ENCODE measurements at regions not wholly inside any gene's neighbourhood (a gene's known extent, or its start where the extent isn't known, plus 50 kb on each side); places are given as distances from the start of the nearest gene placed in this dataset.
"Not testable (repeated sequence)": the region's sequence is repeated elsewhere in the genome, so short reads cannot be mapped to it uniquely, and the experiment has no call there.

- H3K4me3 ChIP-seq (ENCODE audit: low read length); H3K27me3 ChIP-seq (ENCODE audit: insufficient read depth, low read length); H3K9me3 ChIP-seq (ENCODE audit: low read length); H3K36me3 ChIP-seq (ENCODE audit: insufficient read depth, low read length); H2AFZ ChIP-seq (ENCODE audit: low read depth, low read length); H3K4me1 ChIP-seq (ENCODE audit: insufficient read depth, low read length): not testable (repeated sequence)
These were observed 1294.9 kb upstream of the MAP3K7 start for GRCh38 chr6:91881791-91882190.

DNA sequence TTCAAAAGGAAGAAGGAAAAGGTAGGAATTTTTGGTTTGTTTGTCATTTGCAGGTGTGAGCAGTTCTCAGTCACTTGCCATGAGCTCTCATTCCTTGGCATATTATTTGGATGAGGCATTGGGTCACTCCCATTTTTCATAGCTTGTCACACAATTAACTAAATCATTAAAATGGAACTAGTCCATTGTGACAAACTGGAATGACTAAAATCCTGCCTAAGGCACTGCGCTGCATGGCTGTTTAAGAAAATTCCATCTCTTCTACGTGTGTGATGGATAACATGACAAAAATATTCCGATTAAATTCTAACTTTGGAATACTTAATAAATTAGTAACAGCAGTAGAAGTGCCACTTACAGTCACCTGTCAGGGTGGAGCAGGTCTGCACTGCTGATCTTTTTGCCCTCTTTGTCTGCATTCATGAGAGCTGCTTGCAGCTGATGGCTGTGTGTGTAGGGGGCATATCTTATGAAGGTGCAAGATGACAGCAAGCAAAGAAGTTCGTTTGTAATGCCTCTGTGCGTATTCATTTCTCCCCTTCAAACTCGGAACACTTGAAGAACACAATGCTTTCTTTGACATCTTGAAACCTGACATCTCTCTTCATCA, 1292.6 kb upstream of the MAP3K7 start:
- H2AFZ ChIP-seq (ENCODE audit: low read depth, low read length) = no peak overlapping the region
- H3K9me3 ChIP-seq (ENCODE audit: low read length) = no peaks in the 10 kb centered on the region
- no peaks in the 10 kb centered on the region for H3K36me3 ChIP-seq (ENCODE audit: insufficient read depth, low read length)
- no peaks in the 10 kb centered on the region for H3K27me3 ChIP-seq (ENCODE audit: insufficient read depth, low read length)
- no peaks in the 10 kb centered on the region for H3K4me1 ChIP-seq (ENCODE audit: insufficient read depth, low read length)
- no peak overlapping the region for H3K4me3 ChIP-seq (ENCODE audit: low read length)

DNA sequence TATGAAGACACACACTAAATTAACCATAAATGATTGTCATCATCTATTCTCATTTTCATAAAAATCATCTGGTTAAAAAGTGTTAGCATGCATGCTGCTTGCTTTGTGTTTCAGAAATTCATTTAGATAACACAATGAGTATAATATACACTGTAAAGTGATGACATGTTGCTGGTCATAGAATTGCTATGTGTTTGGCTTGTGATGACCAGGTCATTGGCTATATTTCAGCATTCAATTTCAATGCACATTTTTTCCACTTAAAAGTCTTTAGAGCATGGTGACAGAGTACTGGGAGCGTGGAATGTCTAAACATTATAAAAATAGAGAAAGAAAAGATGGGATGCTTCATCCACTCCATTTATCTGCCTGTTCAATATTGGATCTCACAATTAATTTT, 1291.1 kb upstream of the MAP3K7 start:
- H3K36me3 ChIP-seq (ENCODE audit: insufficient read depth, low read length) = no peaks in the 10 kb centered on the region
- no peak overlapping the region for H2AFZ ChIP-seq (ENCODE audit: low read depth, low read length)
- H3K9me3 ChIP-seq (ENCODE audit: low read length) = no peaks in the 10 kb centered on the region
- H3K4me3 ChIP-seq (ENCODE audit: low read length) = no peak overlapping the region
- H3K4me1 ChIP-seq (ENCODE audit: insufficient read depth, low read length) = no peaks in the 10 kb centered on the region
- no peaks in the 10 kb centered on the region for H3K27me3 ChIP-seq (ENCODE audit: insufficient read depth, low read length)

DNA sequence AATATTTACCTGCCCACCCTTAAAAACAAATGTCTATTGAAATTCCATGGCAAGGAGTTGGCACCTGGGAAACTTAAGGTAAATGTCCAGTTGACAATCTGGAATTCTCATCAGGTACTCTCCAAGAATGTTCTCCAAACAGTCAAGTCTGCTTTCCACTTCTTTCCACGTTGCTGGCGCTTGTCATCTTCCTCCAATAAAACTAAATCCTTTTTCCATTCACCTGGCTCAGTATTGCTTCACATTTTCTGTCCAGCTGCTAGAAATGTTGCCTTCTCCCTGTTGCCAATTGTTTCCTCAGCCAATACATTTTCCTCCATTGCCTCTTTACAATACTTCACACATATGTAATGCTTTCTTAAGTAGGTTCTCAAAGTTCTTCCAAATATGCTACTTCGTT, 1288.1 kb upstream of the MAP3K7 start:
- H3K36me3 ChIP-seq (ENCODE audit: insufficient read depth, low read length) = no peaks in the 10 kb centered on the region
- no peaks in the 10 kb centered on the region for H3K27me3 ChIP-seq (ENCODE audit: insufficient read depth, low read length)
- no peaks in the 10 kb centered on the region for H3K4me1 ChIP-seq (ENCODE audit: insufficient read depth, low read length)
- no peaks in the 10 kb centered on the region for H3K9me3 ChIP-seq (ENCODE audit: low read length)
- H2AFZ ChIP-seq (ENCODE audit: low read depth, low read length) = no peak overlapping the region
- no peak overlapping the region for H3K4me3 ChIP-seq (ENCODE audit: low read length)

GRCh38 chr6:91868539-91869202, 1281.8 kb upstream of the MAP3K7 start:
- H3K4me1 ChIP-seq (ENCODE audit: insufficient read depth, low read length) = no peaks in the 10 kb centered on the region
- no peaks in the 10 kb centered on the region for H3K36me3 ChIP-seq (ENCODE audit: insufficient read depth, low read length)
- H2AFZ ChIP-seq (ENCODE audit: low read depth, low read length) = no peak overlapping the region
- H3K9me3 ChIP-seq (ENCODE audit: low read length) = no peaks in the 10 kb centered on the region
- H3K4me3 ChIP-seq (ENCODE audit: low read length) = no peak overlapping the region
- H3K27me3 ChIP-seq (ENCODE audit: insufficient read depth, low read length) = no peaks in the 10 kb centered on the region

DNA sequence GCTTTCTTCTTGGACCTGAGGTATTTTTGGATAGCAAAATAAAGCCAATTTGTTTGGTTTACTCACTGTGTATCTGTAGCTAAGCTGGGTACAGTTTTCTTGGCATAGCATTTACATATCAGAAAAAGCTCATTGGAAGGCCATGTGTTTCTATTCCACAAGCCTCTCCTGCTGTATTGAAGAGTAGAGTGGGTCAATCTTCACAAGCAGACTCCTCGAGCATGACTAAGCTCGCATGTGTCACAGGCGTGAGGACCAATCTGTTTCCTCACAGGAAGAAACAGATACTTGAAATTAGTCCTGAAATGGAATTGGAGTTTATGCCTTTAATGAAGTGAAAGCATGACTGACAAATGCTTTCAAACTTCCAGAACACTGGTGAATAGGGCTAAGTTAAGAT, 1279.0 kb upstream of the MAP3K7 start:
- Histone ChIP-seq H3K36me3 (ENCODE audit: insufficient read depth, low read length) (no peaks in the 10 kb centered on the region), H2AFZ (ENCODE audit: low read depth, low read length) (no peak overlapping the region), H3K4me1 (ENCODE audit: insufficient read depth, low read length) (no peaks in the 10 kb centered on the region), H3K9me3 (ENCODE audit: low read length) (no peaks in the 10 kb centered on the region), H3K27me3 (ENCODE audit: insufficient read depth, low read length) (no peaks in the 10 kb centered on the region), H3K4me3 (ENCODE audit: low read length) (no peak overlapping the region)

DNA sequence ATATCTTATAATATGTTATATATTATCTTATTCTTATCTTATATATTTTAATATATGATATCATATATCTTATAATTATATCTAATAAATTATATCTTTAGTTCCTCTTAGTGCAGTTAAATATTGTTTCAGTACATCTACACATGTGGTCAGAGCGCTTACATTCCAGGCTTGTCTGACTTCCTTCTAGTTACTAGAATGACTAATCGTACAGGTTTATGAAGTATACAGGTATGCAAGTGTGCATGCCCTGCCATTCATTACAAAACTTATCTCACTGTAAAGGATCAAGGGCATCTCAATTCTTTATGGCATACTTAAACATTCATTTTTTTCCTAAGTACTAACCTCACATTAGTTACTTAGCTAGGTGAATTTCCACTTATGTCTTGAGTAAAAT, 1278.0 kb upstream of the MAP3K7 start:
- H3K27me3 ChIP-seq (ENCODE audit: insufficient read depth, low read length) = no peaks in the 10 kb centered on the region
- no peaks in the 10 kb centered on the region for H3K9me3 ChIP-seq (ENCODE audit: low read length)
- H3K4me1 ChIP-seq (ENCODE audit: insufficient read depth, low read length) = no peaks in the 10 kb centered on the region
- no peak overlapping the region for H3K4me3 ChIP-seq (ENCODE audit: low read length)
- no peaks in the 10 kb centered on the region for H3K36me3 ChIP-seq (ENCODE audit: insufficient read depth, low read length)
- H2AFZ ChIP-seq (ENCODE audit: low read depth, low read length) = no peak overlapping the region

DNA sequence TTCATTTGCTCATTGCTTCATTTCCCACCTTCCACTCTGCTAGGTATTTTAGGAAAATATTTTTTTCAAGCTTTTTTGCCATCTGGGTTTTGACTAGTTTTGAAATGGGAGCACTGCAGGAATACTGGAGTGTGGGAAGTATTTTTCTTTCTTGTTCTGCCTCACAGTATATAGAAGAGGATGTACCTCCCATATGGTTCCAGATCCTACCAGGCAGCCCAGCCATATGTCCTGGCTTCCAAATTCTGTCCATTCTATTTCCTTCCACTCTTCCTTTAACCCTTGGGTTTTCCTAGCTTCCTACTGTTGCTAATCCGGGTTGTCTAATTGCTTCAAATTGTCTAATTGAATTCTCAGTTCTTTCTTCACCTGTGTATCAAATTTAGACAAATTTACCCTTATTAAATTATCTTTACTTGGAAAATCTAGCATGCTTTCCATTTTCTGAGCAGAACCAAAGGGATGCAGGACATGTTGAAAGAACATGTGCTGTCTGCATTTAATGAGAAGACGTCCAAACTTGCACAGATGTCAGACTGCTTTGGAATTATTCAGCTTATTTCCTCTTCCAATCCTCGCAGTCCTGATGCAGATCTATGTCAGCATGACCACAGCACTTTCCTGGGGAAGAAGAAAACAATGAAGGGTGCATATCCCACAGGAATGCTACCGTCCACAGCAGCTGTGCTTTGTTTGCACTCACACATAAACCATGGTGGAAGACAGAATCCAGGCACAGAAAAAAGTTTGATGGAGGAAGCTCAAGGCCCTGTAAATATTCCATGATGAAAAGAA, 1273.9 kb upstream of the MAP3K7 start:
- H3K36me3 ChIP-seq (ENCODE audit: insufficient read depth, low read length) = no peaks in the 10 kb centered on the region
- H3K9me3 ChIP-seq (ENCODE audit: low read length) = no peaks in the 10 kb centered on the region
- H3K4me1 ChIP-seq (ENCODE audit: insufficient read depth, low read length) = no peaks in the 10 kb centered on the region
- no peak overlapping the region for H3K4me3 ChIP-seq (ENCODE audit: low read length)
- H2AFZ ChIP-seq (ENCODE audit: low read depth, low read length) = no peak overlapping the region
- H3K27me3 ChIP-seq (ENCODE audit: insufficient read depth, low read length) = no peaks in the 10 kb centered on the region

DNA sequence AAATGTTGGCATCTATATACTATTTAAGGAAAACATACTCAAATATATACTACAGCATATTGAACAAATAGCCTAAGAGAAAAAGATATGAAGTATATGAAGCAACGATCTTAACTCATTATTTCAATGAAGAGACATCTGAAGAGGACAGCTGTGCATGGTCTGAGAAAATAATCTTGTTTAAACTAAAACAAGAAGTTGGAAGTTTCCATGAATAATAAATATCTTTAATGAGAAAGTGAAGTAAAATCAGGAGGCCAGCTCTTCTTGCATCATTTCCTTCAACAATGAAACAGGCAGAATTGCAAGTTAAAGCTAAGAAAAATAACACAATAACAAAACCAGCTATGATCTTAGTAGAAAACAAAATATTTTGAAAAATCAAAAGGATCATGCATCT, 1265.4 kb upstream of the MAP3K7 start:
- Histone ChIP-seq H3K4me1 (ENCODE audit: insufficient read depth, low read length) (no peaks in the 10 kb centered on the region), H3K4me3 (ENCODE audit: low read length) (no peak overlapping the region), H3K27me3 (ENCODE audit: insufficient read depth, low read length) (no peaks in the 10 kb centered on the region), H2AFZ (ENCODE audit: low read depth, low read length) (no peak overlapping the region), H3K9me3 (ENCODE audit: low read length) (no peaks in the 10 kb centered on the region), H3K36me3 (ENCODE audit: insufficient read depth, low read length) (no peaks in the 10 kb centered on the region)

DNA sequence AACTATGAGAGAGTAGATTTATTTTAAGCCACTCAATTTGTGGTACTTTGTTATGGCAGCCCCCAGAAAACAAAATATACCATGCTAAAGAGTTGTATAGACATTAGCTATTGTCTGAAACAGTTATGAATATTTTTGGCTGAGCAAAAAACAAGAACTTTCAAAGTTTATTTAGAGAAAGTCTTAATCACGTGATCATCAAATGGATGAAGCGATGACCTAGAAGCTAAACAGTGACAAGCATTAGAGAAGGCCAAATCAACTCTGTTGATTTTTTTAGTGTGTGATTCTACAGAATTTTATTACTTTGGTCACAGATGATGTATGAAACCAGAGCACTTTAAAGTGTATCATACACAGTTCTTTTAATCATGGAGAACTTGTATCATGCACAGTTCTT, 1247.9 kb upstream of the MAP3K7 start:
- no peaks in the 10 kb centered on the region for H3K36me3 ChIP-seq (ENCODE audit: insufficient read depth, low read length)
- H3K27me3 ChIP-seq (ENCODE audit: insufficient read depth, low read length) = no peaks in the 10 kb centered on the region
- no peaks in the 10 kb centered on the region for H3K9me3 ChIP-seq (ENCODE audit: low read length)
- no peaks in the 10 kb centered on the region for H3K4me1 ChIP-seq (ENCODE audit: insufficient read depth, low read length)
- H2AFZ ChIP-seq (ENCODE audit: low read depth, low read length) = no peak overlapping the region
- H3K4me3 ChIP-seq (ENCODE audit: low read length) = no peak overlapping the region

DNA sequence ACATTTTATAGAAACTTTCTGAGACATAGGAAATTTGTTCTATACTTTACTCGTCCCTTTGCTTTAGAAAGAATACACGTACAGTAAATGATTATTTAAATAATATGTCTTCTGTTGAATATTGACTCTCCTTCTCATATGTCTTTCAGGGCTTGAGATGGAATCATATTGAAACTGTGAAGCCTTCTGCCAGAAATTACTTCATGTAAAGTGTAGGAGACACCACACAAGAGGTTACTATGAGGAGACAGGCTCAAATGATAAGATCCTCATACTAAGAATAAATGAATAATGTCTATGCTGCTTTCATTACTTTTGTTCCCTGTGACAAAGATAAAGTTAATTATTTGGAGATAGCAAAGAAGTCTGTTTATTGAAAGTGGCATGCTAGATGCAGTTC, 1240.3 kb upstream of the MAP3K7 start:
- no peaks in the 10 kb centered on the region for H3K9me3 ChIP-seq (ENCODE audit: low read length)
- no peaks in the 10 kb centered on the region for H3K36me3 ChIP-seq (ENCODE audit: insufficient read depth, low read length)
- H3K27me3 ChIP-seq (ENCODE audit: insufficient read depth, low read length) = no peaks in the 10 kb centered on the region
- H3K4me1 ChIP-seq (ENCODE audit: insufficient read depth, low read length) = no peaks in the 10 kb centered on the region
- H2AFZ ChIP-seq (ENCODE audit: low read depth, low read length) = no peak overlapping the region
- H3K4me3 ChIP-seq (ENCODE audit: low read length) = no peak overlapping the region

- H3K4me1 ChIP-seq (ENCODE audit: insufficient read depth, low read length) = no peaks in the 10 kb centered on the region
- H3K36me3 ChIP-seq (ENCODE audit: insufficient read depth, low read length) = no peaks in the 10 kb centered on the region
- H3K27me3 ChIP-seq (ENCODE audit: insufficient read depth, low read length) = no peaks in the 10 kb centered on the region
- H3K9me3 ChIP-seq (ENCODE audit: low read length) = no peaks in the 10 kb centered on the region
- no peak overlapping the region for H3K4me3 ChIP-seq (ENCODE audit: low read length)
- H2AFZ ChIP-seq (ENCODE audit: low read depth, low read length) = no peak overlapping the region
These were observed 1239.3 kb upstream of the MAP3K7 start for GRCh38 chr6:91826128-91826527.

DNA sequence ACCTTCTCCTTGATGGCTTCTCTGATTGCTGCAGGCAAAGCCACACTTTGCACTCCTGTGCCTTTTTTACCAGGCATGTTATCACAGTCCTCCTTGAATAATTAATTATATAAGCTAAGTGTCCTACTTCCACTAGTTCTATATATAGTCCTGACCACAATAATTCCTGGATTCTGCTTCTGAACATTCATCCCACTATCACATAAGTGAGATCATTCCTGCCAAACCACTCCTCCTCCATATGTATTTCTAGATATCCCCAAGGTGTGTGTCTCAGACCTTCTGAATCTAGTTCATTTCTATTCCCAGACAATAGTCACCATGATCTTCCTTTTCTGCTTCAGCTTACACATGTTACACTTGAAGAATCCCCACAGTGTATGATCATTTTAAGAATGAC, 1237.5 kb upstream of the MAP3K7 start:
- H3K4me1 ChIP-seq (ENCODE audit: insufficient read depth, low read length) = no peaks in the 10 kb centered on the region
- no peak overlapping the region for H3K4me3 ChIP-seq (ENCODE audit: low read length)
- H2AFZ ChIP-seq (ENCODE audit: low read depth, low read length) = no peak overlapping the region
- no peaks in the 10 kb centered on the region for H3K9me3 ChIP-seq (ENCODE audit: low read length)
- H3K36me3 ChIP-seq (ENCODE audit: insufficient read depth, low read length) = no peaks in the 10 kb centered on the region
- H3K27me3 ChIP-seq (ENCODE audit: insufficient read depth, low read length) = no peaks in the 10 kb centered on the region

Measured in neuron (in vitro differentiated cells).